ENCODE measurements at regions not wholly inside any gene's neighbourhood (a gene's known extent, or its start where the extent isn't known, plus 50 kb on each side); places are given as distances from the start of the nearest gene placed in this dataset.

DNA sequence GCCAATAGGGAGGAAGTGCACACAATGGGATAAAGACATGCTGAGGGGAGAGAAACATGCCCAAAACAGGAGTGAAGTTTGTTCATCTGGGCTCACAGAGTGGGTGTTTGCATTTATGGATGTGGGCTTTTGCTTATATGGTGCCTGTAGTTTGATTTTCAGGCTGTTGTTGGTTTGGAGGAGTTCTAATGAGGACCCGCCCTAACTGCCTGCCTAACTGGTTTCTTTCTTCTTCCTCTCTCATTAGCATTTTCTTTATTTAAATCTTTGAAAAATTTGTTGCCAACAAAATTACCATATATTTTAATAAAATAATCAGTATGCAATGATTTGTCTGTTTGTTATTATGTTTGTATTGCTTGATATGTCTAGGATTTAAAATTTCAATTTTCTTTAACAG is 1965.8 kb downstream of the C4orf33 start:
- TF ChIP-seq EZH2 (IDR thresholded peaks at IDR 0.05; ENCODE audit: borderline replicate concordance, low read depth, low read length, poor library complexity, severe bottlenecking): no peak
- TF ChIP-seq, protein P1, sequence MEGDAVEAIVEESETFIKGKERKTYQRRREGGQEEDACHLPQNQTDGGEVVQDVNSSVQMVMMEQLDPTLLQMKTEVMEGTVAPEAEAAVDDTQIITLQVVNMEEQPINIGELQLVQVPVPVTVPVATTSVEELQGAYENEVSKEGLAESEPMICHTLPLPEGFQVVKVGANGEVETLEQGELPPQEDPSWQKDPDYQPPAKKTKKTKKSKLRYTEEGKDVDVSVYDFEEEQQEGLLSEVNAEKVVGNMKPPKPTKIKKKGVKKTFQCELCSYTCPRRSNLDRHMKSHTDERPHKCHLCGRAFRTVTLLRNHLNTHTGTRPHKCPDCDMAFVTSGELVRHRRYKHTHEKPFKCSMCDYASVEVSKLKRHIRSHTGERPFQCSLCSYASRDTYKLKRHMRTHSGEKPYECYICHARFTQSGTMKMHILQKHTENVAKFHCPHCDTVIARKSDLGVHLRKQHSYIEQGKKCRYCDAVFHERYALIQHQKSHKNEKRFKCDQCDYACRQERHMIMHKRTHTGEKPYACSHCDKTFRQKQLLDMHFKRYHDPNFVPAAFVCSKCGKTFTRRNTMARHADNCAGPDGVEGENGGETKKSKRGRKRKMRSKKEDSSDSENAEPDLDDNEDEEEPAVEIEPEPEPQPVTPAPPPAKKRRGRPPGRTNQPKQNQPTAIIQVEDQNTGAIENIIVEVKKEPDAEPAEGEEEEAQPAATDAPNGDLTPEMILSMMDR (conservative IDR thresholded peaks at IDR 0.05; ENCODE audit: low read depth, low read length): no peak

Data from A673 (cell line).